Erythroblast (primary cell): ENCODE measurements at regions not wholly inside any gene's neighbourhood (a gene's known extent, or its start where the extent isn't known, plus 50 kb on each side); places are given as distances from the start of the nearest gene placed in this dataset.
"Not testable (repeated sequence)": the region's sequence is repeated elsewhere in the genome, so short reads cannot be mapped to it uniquely, and the experiment has no call there.

ENCODE experiments used
- GATA1 ChIP-seq: IDR thresholded peaks from 2 replicates; pipeline ENCODE4 v1.6.1; 2011; ENCODE audit warnings: low read depth, mild to moderate bottlenecking, control low read depth, low read length, moderate library complexity
- POLR2A ChIP-seq: IDR thresholded peaks from 2 replicates; pipeline ENCODE4 v1.6.1; 2011; ENCODE audit warnings: mild to moderate bottlenecking, low read length

GRCh38 chr10:23545866-23546265 is 107.0 kb downstream of the OTUD1 start:
- TF ChIP-seq POLR2A, GATA1: not testable (repeated sequence)
